Endothelial cell of umbilical vein (primary cell): ENCODE measurements at regions not wholly inside any gene's neighbourhood (a gene's known extent, or its start where the extent isn't known, plus 50 kb on each side); places are given as distances from the start of the nearest gene placed in this dataset.

ENCODE experiments used
- BruUV-seq: library from RNA; stranded (reverse); fragments of 400-500 nt; replicated peaks from 2 replicates; lab custom pipeline; 2021; lab: Mats Ljungman, UMichigan
- CTCF ChIA-PET: fragments of 300-600, 350-600 bp; sonication (Branson Sonifier 250); formaldehyde crosslinking; loops from one replicate; lab custom pipeline; 2021; ENCODE audit warnings: antibody characterized with exemption, inconsistent platforms; lab: Charles Lee
- POLR2A ChIA-PET: fragments of 300-600, 350-600 bp; sonication (Branson Sonifier 250); formaldehyde crosslinking; loops from one replicate; lab custom pipeline; 2021; ENCODE audit warnings: antibody characterized with exemption, inconsistent platforms; lab: Charles Lee
- DNase-seq: peaks from one replicate; pipeline ENCODE4 v3.0.0-alpha.2; 2011; ENCODE audit warnings: low read depth, low spot score
- FAIRE-seq: peaks from 2 replicates; lab custom pipeline; 2011; peaks lifted over from hg19 to GRCh38; lab: Jason Lieb, UNC
- H2AFZ ChIP-seq: 2 replicates; pipeline ENCODE4 v1.6.0; 2012; ENCODE audit warnings: low read depth, low read length, control low read depth, inconsistent platforms
- H3K27ac ChIP-seq: 2 replicates; pipeline ENCODE4 v1.5.1; 2011; ENCODE audit warnings: low read depth, mild to moderate bottlenecking, control low read depth, low read length, moderate library complexity; ENCODE audit not compliant: insufficient read depth
- H3K27me3 ChIP-seq, 2 experiments: 2 replicates each; pipeline versions ENCODE4 v1.6.0 to v1.6.1; 2011; ENCODE audit warnings: low read length in 2 of 2, mixed read lengths in 1 of 2; ENCODE audit not compliant: control insufficient read depth in 2 of 2, insufficient read depth in 2 of 2
- H3K36me3 ChIP-seq, 2 experiments: 2 replicates in 1 of 2; 3 replicates in 1 of 2; pipeline ENCODE4 v1.5.1; 2011; ENCODE audit warnings: low read length in 2 of 2, mild to moderate bottlenecking in 1 of 2, moderate library complexity in 1 of 2; ENCODE audit not compliant: control insufficient read depth in 2 of 2, insufficient read depth in 2 of 2; ENCODE audit errors: extremely low read depth in 1 of 2
- H3K4me1 ChIP-seq: 3 replicates; pipeline ENCODE4 v1.5.1; 2011; ENCODE audit warnings: mild to moderate bottlenecking, low read length; ENCODE audit not compliant: control insufficient read depth, insufficient read depth; ENCODE audit errors: extremely low read depth
- H3K4me2 ChIP-seq: 2 replicates; pipeline ENCODE4 v1.6.1; 2011; ENCODE audit warnings: low read length, control low read depth, mixed read lengths; ENCODE audit not compliant: insufficient read depth
- H3K4me3 ChIP-seq, 3 experiments: fragments of 200-600 bp in 1 of 3; sonication (generic), shearing (Covaris generic) in 1 of 3; replicated peaks in 1 of 3; 2 replicates each; pipeline ENCODE4 v1.5.1; 2011 to 2016; ENCODE audit warnings: control low read depth in 3 of 3, low read length in 3 of 3, mild to moderate bottlenecking in 2 of 3, inconsistent platforms in 1 of 3, low read depth in 1 of 3, moderate library complexity in 1 of 3; ENCODE audit not compliant: insufficient read depth in 1 of 3
- H3K79me2 ChIP-seq: 2 replicates; pipeline ENCODE4 v1.6.0; 2012; ENCODE audit warnings: low read length, inconsistent platforms; ENCODE audit not compliant: control insufficient read depth, insufficient read depth
- H3K9ac ChIP-seq: replicated peaks from 2 replicates; pipeline ENCODE3; 2011; ENCODE audit warnings: low read length, control low read depth; ENCODE audit not compliant: insufficient read depth; ENCODE audit errors: extremely low read depth
- H3K9me1 ChIP-seq: replicated peaks from 3 replicates; pipeline ENCODE4 v1.6.0; 2011; ENCODE audit warnings: mild to moderate bottlenecking, low read length; ENCODE audit not compliant: control insufficient read depth, insufficient read depth; ENCODE audit errors: extremely low read depth
- H3K9me3 ChIP-seq: replicated peaks from 2 replicates; pipeline ENCODE4 v1.5.1; 2012; ENCODE audit warnings: low read length, inconsistent platforms; ENCODE audit not compliant: control insufficient read depth, insufficient read depth
- H4K20me1 ChIP-seq: replicated peaks from 2 replicates; pipeline ENCODE3; 2011; ENCODE audit warnings: mild to moderate bottlenecking, low read length; ENCODE audit not compliant: control insufficient read depth, insufficient read depth; ENCODE audit errors: extremely low read depth
- CTCF ChIP-seq, 2 donors: IDR thresholded peaks; 1 replicate in 1 of 2; 2 replicates in 1 of 2; pipeline ENCODE4 v1.5.1; 2011; ENCODE audit warnings: low read length in 2 of 2, mild to moderate bottlenecking in 2 of 2, moderate library complexity in 2 of 2, control low read depth in 1 of 2, inconsistent platforms in 1 of 2, low read depth in 1 of 2; ENCODE audit not compliant: insufficient read depth in 1 of 2; ENCODE audit errors: extremely low read depth in 1 of 2
- EZH2 ChIP-seq: IDR thresholded peaks from 2 replicates; pipeline ENCODE4 v1.6.1; 2012; ENCODE audit warnings: borderline replicate concordance, low read depth, mild to moderate bottlenecking, moderate library complexity, low read length, inconsistent platforms; ENCODE audit not compliant: severe bottlenecking
- FOS ChIP-seq: IDR thresholded peaks from 2 replicates; pipeline ENCODE4 v1.6.1; 2011; ENCODE audit warnings: mild to moderate bottlenecking, low read length, moderate library complexity, borderline replicate concordance; ENCODE audit not compliant: insufficient read depth
- GATA2 ChIP-seq: IDR thresholded peaks from 2 replicates; pipeline ENCODE4 v1.7.0; 2011; ENCODE audit warnings: low read depth, mild to moderate bottlenecking, moderate library complexity, mixed read lengths, low read length; ENCODE audit not compliant: insufficient read length, insufficient read depth
- JUN ChIP-seq: IDR thresholded peaks from 2 replicates; pipeline ENCODE4 v1.6.1; 2011; ENCODE audit warnings: borderline replicate concordance, low read depth; ENCODE audit not compliant: insufficient read length, insufficient read depth
- MAX ChIP-seq: IDR thresholded peaks from 2 replicates; pipeline ENCODE4 v1.6.1; 2011; ENCODE audit not compliant: insufficient read depth, insufficient read length
- MYC ChIP-seq: IDR thresholded peaks from one replicate; pipeline ENCODE4 v1.6.1; 2011; ENCODE audit warnings: mild to moderate bottlenecking, low read depth, low read length
- POLR2A ChIP-seq: IDR thresholded peaks from 2 replicates; pipeline ENCODE4 v1.6.1; 2012; ENCODE audit warnings: low read depth, mild to moderate bottlenecking, control low read depth, low read length
- POLR2AphosphoS5 ChIP-seq: IDR thresholded peaks from 2 replicates; pipeline ENCODE4 v1.6.1; 2012; ENCODE audit warnings: low read depth, mild to moderate bottlenecking, control low read depth, low read length, moderate library complexity; ENCODE audit not compliant: insufficient read depth
- dilution Hi-C: fragments of 300-500 bp; cut with MboI; formaldehyde crosslinking; loops from one replicate; pipeline ENCODE4 v1.15.0; 2019; ENCODE audit warnings: low sequenced_read_pairs; ENCODE audit not compliant: extremely low pct_ligation_motif_present
- intact Hi-C: fragments of 100-400 bp; cut with micrococcal nuclease; formaldehyde crosslinking; loops from one replicate; pipeline ENCODE4 v1.10.0; 2022

GRCh38 chr6:81517455-81517854, 235.0 kb downstream of the TENT5A start:
- DNase-seq = no peak
- intact Hi-C loops (no loop called here), dilution Hi-C loops (no loop called here)
- Histone ChIP-seq H3K36me3 (no peaks in the 10 kb centered on the region), H3K27me3 (no peaks in the 10 kb centered on the region), H3K9ac (no peak overlapping the region), H3K4me2 (no peak overlapping the region), H2AFZ (no peak overlapping the region), H3K79me2 (no peaks in the 10 kb centered on the region), H3K4me1 (no peaks in the 10 kb centered on the region), H3K4me3 (no peak overlapping the region), H3K9me1 (no peaks in the 10 kb centered on the region), H3K27ac (no peak overlapping the region), H3K9me3 (no peaks in the 10 kb centered on the region), H4K20me1 (no peaks in the 10 kb centered on the region)
- no TSS peak for BruUV-seq
- no peak for FAIRE-seq
- POLR2A ChIA-PET = no interaction called here
- CTCF ChIA-PET = no interaction called here
- TF ChIP-seq POLR2A (no peak), GATA2 (no peak), CTCF (IDR thresholded peaks at IDR 0.05; ENCODE audit: extremely low read depth in 1 of 2, insufficient read depth in 1 of 2, low read depth in 1 of 2, low read length in 2 of 2) (no peak), MAX (no peak), POLR2AphosphoS5 (no peak), MYC (no peak), JUN (no peak), FOS (no peak), EZH2 (no peak)
